DOHH2 (cell line): ENCODE measurements at regions not wholly inside any gene's neighbourhood (a gene's known extent, or its start where the extent isn't known, plus 50 kb on each side); places are given as distances from the start of the nearest gene placed in this dataset.

Experiments used
- H3F3A ChIP-seq: fragments of 200-600 bp; sonication (generic), shearing (Covaris generic); 2 replicates; pipeline ENCODE4 v1.6.0; 2016; ENCODE audit warnings: antibody characterized with exemption, mild to moderate bottlenecking; ENCODE audit not compliant: control insufficient read depth, insufficient read depth
- H3K27ac ChIP-seq: fragments of 200-600 bp; sonication (generic); 2 replicates; pipeline ENCODE4 v1.5.1; 2014; ENCODE audit warnings: low read depth, mild to moderate bottlenecking, low read length, moderate library complexity
- H3K27me3 ChIP-seq: fragments of 200-600 bp; sonication (generic); 2 replicates; pipeline ENCODE4 v1.6.1; 2014; ENCODE audit warnings: mild to moderate bottlenecking, low read length, mixed read lengths; ENCODE audit not compliant: control insufficient read depth
- H3K36me3 ChIP-seq: fragments of 200-600 bp; sonication (generic); 2 replicates; pipeline ENCODE4 v1.6.1; 2014; ENCODE audit warnings: mild to moderate bottlenecking, low read length, moderate library complexity, mixed read lengths; ENCODE audit not compliant: control insufficient read depth
- H3K4me1 ChIP-seq: fragments of 200-600 bp; sonication (generic); 2 replicates; pipeline ENCODE4 v1.6.1; 2014; ENCODE audit warnings: mild to moderate bottlenecking, low read length, mixed read lengths; ENCODE audit not compliant: control insufficient read depth
- H3K4me2 ChIP-seq: fragments of 200-600 bp; sonication (generic); 2 replicates; pipeline ENCODE4 v1.6.0; 2014; ENCODE audit warnings: mild to moderate bottlenecking, low read length, moderate library complexity
- H3K4me3 ChIP-seq: fragments of 200-600 bp; sonication (generic); 2 replicates; pipeline ENCODE4 v1.5.1; 2014; ENCODE audit warnings: mild to moderate bottlenecking, low read length, mixed read lengths
- H3K79me2 ChIP-seq: fragments of 200-600 bp; sonication (generic); 2 replicates; pipeline ENCODE4 v1.6.1; 2014; ENCODE audit warnings: mild to moderate bottlenecking, low read length, mixed read lengths; ENCODE audit not compliant: control insufficient read depth
- H3K9me2 ChIP-seq: fragments of 200-600 bp; sonication (generic); replicated peaks from 2 replicates; pipeline ENCODE4 v1.6.1; 2014; ENCODE audit warnings: mild to moderate bottlenecking, low read length, mixed read lengths; ENCODE audit not compliant: control insufficient read depth
- H3K9me3 ChIP-seq: fragments of 200-600 bp; sonication (generic); 2 replicates; pipeline ENCODE4 v1.6.1; 2014; ENCODE audit warnings: antibody characterized with exemption, low read length, mixed read lengths; ENCODE audit not compliant: control insufficient read depth, insufficient read depth
- H4K20me1 ChIP-seq: fragments of 200-600 bp; sonication (generic); 2 replicates; pipeline ENCODE4 v1.6.0; 2014; ENCODE audit warnings: low read depth, mild to moderate bottlenecking, antibody characterized with exemption, low read length, moderate library complexity; ENCODE audit not compliant: control insufficient read depth, insufficient read depth
- EZH2phosphoT487 ChIP-seq: fragments of 200-600 bp; sonication (generic); IDR thresholded peaks from 2 replicates; pipeline ENCODE4 v1.6.1; 2017; ENCODE audit warnings: borderline replicate concordance, mild to moderate bottlenecking, antibody characterized with exemption, low read length, moderate library complexity, mixed read lengths
- TF ChIP-seq, protein P1 (sequence below): fragments of 200-600 bp; sonication (generic); IDR thresholded peaks from one replicate; pipeline ENCODE4 v1.5.1; 2014; ENCODE audit warnings: antibody characterized with exemption, mild to moderate bottlenecking, low read depth, low read length; ENCODE audit not compliant: poor library complexity, severe bottlenecking

- H4K20me1 ChIP-seq: no peaks in the 10 kb centered on the region
- no peak overlapping the region for H3K27ac ChIP-seq
- H3K4me3 ChIP-seq: no peak overlapping the region
- no peaks in the 10 kb centered on the region for H3K9me2 ChIP-seq
- H3K79me2 ChIP-seq: no peaks in the 10 kb centered on the region
- TF ChIP-seq EZH2phosphoT487: no peak
- TF ChIP-seq, protein P1, sequence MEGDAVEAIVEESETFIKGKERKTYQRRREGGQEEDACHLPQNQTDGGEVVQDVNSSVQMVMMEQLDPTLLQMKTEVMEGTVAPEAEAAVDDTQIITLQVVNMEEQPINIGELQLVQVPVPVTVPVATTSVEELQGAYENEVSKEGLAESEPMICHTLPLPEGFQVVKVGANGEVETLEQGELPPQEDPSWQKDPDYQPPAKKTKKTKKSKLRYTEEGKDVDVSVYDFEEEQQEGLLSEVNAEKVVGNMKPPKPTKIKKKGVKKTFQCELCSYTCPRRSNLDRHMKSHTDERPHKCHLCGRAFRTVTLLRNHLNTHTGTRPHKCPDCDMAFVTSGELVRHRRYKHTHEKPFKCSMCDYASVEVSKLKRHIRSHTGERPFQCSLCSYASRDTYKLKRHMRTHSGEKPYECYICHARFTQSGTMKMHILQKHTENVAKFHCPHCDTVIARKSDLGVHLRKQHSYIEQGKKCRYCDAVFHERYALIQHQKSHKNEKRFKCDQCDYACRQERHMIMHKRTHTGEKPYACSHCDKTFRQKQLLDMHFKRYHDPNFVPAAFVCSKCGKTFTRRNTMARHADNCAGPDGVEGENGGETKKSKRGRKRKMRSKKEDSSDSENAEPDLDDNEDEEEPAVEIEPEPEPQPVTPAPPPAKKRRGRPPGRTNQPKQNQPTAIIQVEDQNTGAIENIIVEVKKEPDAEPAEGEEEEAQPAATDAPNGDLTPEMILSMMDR: no peak
- H3K36me3 ChIP-seq: no peaks in the 10 kb centered on the region
- no peaks in the 10 kb centered on the region for H3K9me3 ChIP-seq
- H3K4me1 ChIP-seq: no peaks in the 10 kb centered on the region
- no peaks in the 10 kb centered on the region for H3F3A ChIP-seq
- no peak overlapping the region for H3K4me2 ChIP-seq
- no peaks in the 10 kb centered on the region for H3K27me3 ChIP-seq
These were observed 965.2 kb upstream of the FANCL start for GRCh38 chr2:59206361-59206760.

DNA sequence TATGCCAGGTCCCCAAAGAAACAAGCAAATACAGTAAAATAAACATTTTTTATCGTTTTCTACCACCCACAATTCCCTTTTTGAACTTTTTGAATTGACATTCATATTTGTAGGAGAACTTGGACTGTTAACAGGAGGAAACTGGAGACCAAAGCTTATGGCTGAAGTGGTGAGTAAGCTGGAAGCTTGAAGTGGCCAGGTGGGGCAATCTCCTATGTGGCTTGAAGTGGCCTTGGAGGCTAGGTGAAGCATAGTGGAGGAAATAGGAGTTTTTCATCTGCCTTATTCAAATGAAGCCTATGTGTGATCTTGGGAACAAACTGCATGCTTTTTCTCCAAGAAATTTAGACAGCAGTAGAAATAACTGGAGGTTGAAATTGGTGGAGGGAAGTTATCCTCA lies 962.9 kb upstream of the FANCL start:
- no peaks in the 10 kb centered on the region for H4K20me1 ChIP-seq
- no peaks in the 10 kb centered on the region for H3K79me2 ChIP-seq
- H3K9me3 ChIP-seq: no peaks in the 10 kb centered on the region
- TF ChIP-seq EZH2phosphoT487: no peak
- no peaks in the 10 kb centered on the region for H3K27me3 ChIP-seq
- no peaks in the 10 kb centered on the region for H3K36me3 ChIP-seq
- no peaks in the 10 kb centered on the region for H3K9me2 ChIP-seq
- H3K27ac ChIP-seq: no peak overlapping the region
- H3K4me1 ChIP-seq: no peaks in the 10 kb centered on the region
- H3K4me2 ChIP-seq: no peak overlapping the region
- no peaks in the 10 kb centered on the region for H3F3A ChIP-seq
- H3K4me3 ChIP-seq: no peak overlapping the region

DNA sequence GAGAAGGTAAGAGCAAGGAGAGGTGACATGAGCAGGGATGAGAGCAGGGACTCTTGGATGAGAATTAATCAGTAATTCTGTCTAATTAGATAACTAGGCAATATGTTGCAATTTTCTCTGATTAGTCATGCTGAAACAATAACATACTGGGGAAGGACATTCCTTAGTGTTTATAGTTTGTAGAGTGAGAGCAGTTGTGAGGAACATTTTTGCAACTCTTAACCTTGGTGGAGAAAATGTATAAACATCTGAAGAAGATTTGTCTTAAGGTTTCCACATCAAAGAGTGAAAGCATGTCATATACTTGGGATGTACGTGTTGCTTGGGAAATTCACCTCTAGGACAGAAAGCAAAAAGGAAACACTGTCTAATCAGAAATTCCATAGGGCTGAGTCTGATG lies 955.4 kb upstream of the FANCL start:
- Histone ChIP-seq H3K27me3 (no peaks in the 10 kb centered on the region), H3K79me2 (no peaks in the 10 kb centered on the region), H3K4me3 (no peak overlapping the region), H3K4me1 (no peaks in the 10 kb centered on the region), H3K36me3 (no peaks in the 10 kb centered on the region), H3K9me2 (no peaks in the 10 kb centered on the region), H3K9me3 (no peaks in the 10 kb centered on the region), H3F3A (no peaks in the 10 kb centered on the region), H3K4me2 (no peak overlapping the region), H3K27ac (no peak overlapping the region), H4K20me1 (no peaks in the 10 kb centered on the region)
- TF ChIP-seq EZH2phosphoT487: no peak
- TF ChIP-seq, protein P1: no peak

DNA sequence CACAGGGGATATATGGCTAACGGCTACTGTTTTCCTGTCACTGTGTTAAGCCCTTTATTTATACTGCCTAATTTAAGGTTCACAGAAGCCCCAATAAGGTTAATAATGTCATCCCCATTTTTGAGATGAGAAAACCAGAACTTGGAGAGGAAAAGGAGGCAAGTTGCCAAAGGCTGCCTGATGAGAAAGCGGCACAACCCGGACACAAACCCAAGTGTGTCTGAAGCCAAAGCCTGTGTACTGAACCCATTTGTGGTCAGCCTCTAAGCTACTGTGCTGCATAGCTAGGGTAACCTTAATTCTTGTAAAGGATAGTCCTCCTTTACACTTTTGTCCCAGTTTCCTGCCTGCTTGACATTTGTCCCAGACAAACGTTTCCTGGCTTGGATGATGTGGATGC lies 954.7 kb upstream of the FANCL start:
- no peaks in the 10 kb centered on the region for H3K79me2 ChIP-seq
- no peak overlapping the region for H3K4me3 ChIP-seq
- H3K27ac ChIP-seq: no peak overlapping the region
- H3K27me3 ChIP-seq: no peaks in the 10 kb centered on the region
- H3F3A ChIP-seq: no peaks in the 10 kb centered on the region
- no peaks in the 10 kb centered on the region for H3K9me2 ChIP-seq
- H3K9me3 ChIP-seq: no peaks in the 10 kb centered on the region
- H4K20me1 ChIP-seq: no peaks in the 10 kb centered on the region
- H3K36me3 ChIP-seq: no peaks in the 10 kb centered on the region
- H3K4me1 ChIP-seq: no peaks in the 10 kb centered on the region
- no peak for TF ChIP-seq EZH2phosphoT487
- TF ChIP-seq, protein P1: no peak
- no peak overlapping the region for H3K4me2 ChIP-seq
